ENCODE measurements at regions not wholly inside any gene's neighbourhood (a gene's known extent, or its start where the extent isn't known, plus 50 kb on each side); places are given as distances from the start of the nearest gene placed in this dataset.

- Histone ChIP-seq H3K4me1 (ENCODE audit: control insufficient read depth in 1 of 2, insufficient read depth in 2 of 2, low read depth in 1 of 2, low read length in 1 of 2) (no peaks in the 10 kb centered on the region; a peak in 1 of 4 replicates), H3K9me3 (no peaks in the 10 kb centered on the region), H4K20me1 (ENCODE audit: insufficient read depth) (no peaks in the 10 kb centered on the region), H3K9me2 (no peaks in the 10 kb centered on the region), H3K4me3 (ENCODE audit: low read depth in 2 of 2, low read length in 1 of 2) (no peak overlapping the region), H3K79me2 (ENCODE audit: insufficient read depth) (no peaks in the 10 kb centered on the region), H2AFZ (ENCODE audit: low read depth) (no peak overlapping the region), H3K27ac (ENCODE audit: low read depth in 2 of 2, low read length in 1 of 2) (no peak overlapping the region), H3K36me3 (replicated peaks in 1 of 2; ENCODE audit: control insufficient read depth in 1 of 2, insufficient read depth in 2 of 2, low read length in 1 of 2) (no peaks in the 10 kb centered on the region), H3K4me2 (no peak overlapping the region), H3K9ac (no peak overlapping the region), H3K27me3 (ENCODE audit: insufficient read depth) (no peaks in the 10 kb centered on the region), H3F3A (replicated peaks; ENCODE audit: insufficient read depth) (no peaks in the 10 kb centered on the region)
- CTCF ChIA-PET = no interaction called here
- POLR2A ChIA-PET = no interaction called here
- DNase-seq = no peak
- TF ChIP-seq, protein P1, sequence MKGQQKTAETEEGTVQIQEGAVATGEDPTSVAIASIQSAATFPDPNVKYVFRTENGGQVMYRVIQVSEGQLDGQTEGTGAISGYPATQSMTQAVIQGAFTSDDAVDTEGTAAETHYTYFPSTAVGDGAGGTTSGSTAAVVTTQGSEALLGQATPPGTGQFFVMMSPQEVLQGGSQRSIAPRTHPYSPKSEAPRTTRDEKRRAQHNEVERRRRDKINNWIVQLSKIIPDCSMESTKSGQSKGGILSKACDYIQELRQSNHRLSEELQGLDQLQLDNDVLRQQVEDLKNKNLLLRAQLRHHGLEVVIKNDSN (IDR thresholded peaks at IDR 0.05; ENCODE audit: borderline replicate concordance, low read depth) = peak; percentile 74
- TF ChIP-seq FOSL2 (IDR thresholded peaks at IDR 0.05; ENCODE audit: borderline replicate concordance, low read depth) (peak; percentile 24; the same call in 1 of the 2 replicates), YY1 (IDR thresholded peaks at IDR 0.05; ENCODE audit: low read depth) (no peak)
- WGBS (ENCODE audit: low lambda C conversion rate) = 60% methylated on average over 18 of the region's 29 CpGs
Observed at GRCh38 chr21:43345746-43346409, 81.1 kb downstream of the SIK1 start.

GRCh38 chr21:43345046-43345745, 81.7 kb downstream of the SIK1 start:
- DNase-seq = no peak
- Histone ChIP-seq H3K9ac (no peak overlapping the region), H2AFZ (ENCODE audit: low read depth) (no peak overlapping the region), H3K79me2 (ENCODE audit: insufficient read depth) (no peaks in the 10 kb centered on the region), H3K4me3 (ENCODE audit: low read depth in 2 of 2, low read length in 1 of 2) (no peak overlapping the region), H3F3A (replicated peaks; ENCODE audit: insufficient read depth) (no peaks in the 10 kb centered on the region), H3K4me2 (no peak overlapping the region), H3K9me3 (no peaks in the 10 kb centered on the region), H3K27me3 (ENCODE audit: insufficient read depth) (no peaks in the 10 kb centered on the region), H3K27ac (ENCODE audit: low read depth in 2 of 2, low read length in 1 of 2) (no peak overlapping the region), H3K4me1 (ENCODE audit: control insufficient read depth in 1 of 2, insufficient read depth in 2 of 2, low read depth in 1 of 2, low read length in 1 of 2) (no peaks in the 10 kb centered on the region; a peak in 1 of 4 replicates), H4K20me1 (ENCODE audit: insufficient read depth) (no peaks in the 10 kb centered on the region), H3K9me2 (no peaks in the 10 kb centered on the region), H3K36me3 (replicated peaks in 1 of 2; ENCODE audit: control insufficient read depth in 1 of 2, insufficient read depth in 2 of 2, low read length in 1 of 2) (no peaks in the 10 kb centered on the region)
- WGBS (ENCODE audit: low lambda C conversion rate) = 100% methylated on average over 9 of the region's 31 CpGs
- POLR2A ChIA-PET = no interaction called here
- CTCF ChIA-PET = no interaction called here
- TF ChIP-seq MXI1 (IDR thresholded peaks at IDR 0.05; ENCODE audit: low read depth, low read length) (no peak), TAF1 (IDR thresholded peaks at IDR 0.05; ENCODE audit: borderline replicate concordance, low read depth, low read length) (no peak), CTCF (IDR thresholded peaks at IDR 0.05) (no peak), GATA2 (CRISPR knock-in tag; IDR thresholded peaks at IDR 0.05) (no peak), YY1 (IDR thresholded peaks at IDR 0.05; ENCODE audit: low read depth) (no peak), JUND (IDR thresholded peaks at IDR 0.05) (no peak), RFX5 (IDR thresholded peaks at IDR 0.05; ENCODE audit: low read length) (no peak), SMC3 (IDR thresholded peaks at IDR 0.05; ENCODE audit: low read depth, low read length) (no peak), NRF1 (IDR thresholded peaks at IDR 0.05; ENCODE audit: low read depth, low read length) (no peak)
- TF ChIP-seq, protein P2, sequence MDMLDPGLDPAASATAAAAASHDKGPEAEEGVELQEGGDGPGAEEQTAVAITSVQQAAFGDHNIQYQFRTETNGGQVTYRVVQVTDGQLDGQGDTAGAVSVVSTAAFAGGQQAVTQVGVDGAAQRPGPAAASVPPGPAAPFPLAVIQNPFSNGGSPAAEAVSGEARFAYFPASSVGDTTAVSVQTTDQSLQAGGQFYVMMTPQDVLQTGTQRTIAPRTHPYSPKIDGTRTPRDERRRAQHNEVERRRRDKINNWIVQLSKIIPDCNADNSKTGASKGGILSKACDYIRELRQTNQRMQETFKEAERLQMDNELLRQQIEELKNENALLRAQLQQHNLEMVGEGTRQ (IDR thresholded peaks at IDR 0.05; ENCODE audit: borderline replicate concordance, low read depth, low read length) = no peak
- TF ChIP-seq, protein P3, sequence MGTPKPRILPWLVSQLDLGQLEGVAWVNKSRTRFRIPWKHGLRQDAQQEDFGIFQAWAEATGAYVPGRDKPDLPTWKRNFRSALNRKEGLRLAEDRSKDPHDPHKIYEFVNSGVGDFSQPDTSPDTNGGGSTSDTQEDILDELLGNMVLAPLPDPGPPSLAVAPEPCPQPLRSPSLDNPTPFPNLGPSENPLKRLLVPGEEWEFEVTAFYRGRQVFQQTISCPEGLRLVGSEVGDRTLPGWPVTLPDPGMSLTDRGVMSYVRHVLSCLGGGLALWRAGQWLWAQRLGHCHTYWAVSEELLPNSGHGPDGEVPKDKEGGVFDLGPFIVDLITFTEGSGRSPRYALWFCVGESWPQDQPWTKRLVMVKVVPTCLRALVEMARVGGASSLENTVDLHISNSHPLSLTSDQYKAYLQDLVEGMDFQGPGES (IDR thresholded peaks at IDR 0.05; ENCODE audit: low read depth, low read length) = no peak

Data from SK-N-SH (cell line).